Fibroblast of pulmonary artery (primary cell): ENCODE measurements at regions not wholly inside any gene's neighbourhood (a gene's known extent, or its start where the extent isn't known, plus 50 kb on each side); places are given as distances from the start of the nearest gene placed in this dataset.

Source experiments
- DNase-seq: peaks from one replicate; pipeline ENCODE4 v3.0.0-alpha.2; 2010; ENCODE audit warnings: low read depth
- H3K4me3 ChIP-seq: replicated peaks from 2 replicates; pipeline ENCODE4 v1.5.1; 2011; ENCODE audit warnings: low read depth, mild to moderate bottlenecking, control low read depth, low read length, moderate library complexity
- CTCF ChIP-seq: IDR thresholded peaks from 2 replicates; pipeline ENCODE4 v1.5.1; 2011; ENCODE audit warnings: mild to moderate bottlenecking, control low read depth, low read length, inconsistent platforms; ENCODE audit errors: missing control alignments

- TF ChIP-seq CTCF = no peak
- DNase-seq = no peak
- H3K4me3 ChIP-seq = no peak overlapping the region
Measured at GRCh38 chr5:103620851-103621547, 58.4 kb upstream of the NUDT12 start.

GRCh38 chr5:103617913-103618312 lies 55.3 kb upstream of the NUDT12 start:
- TF ChIP-seq CTCF = no peak
- DNase-seq = no peak

GRCh38 chr5:103617090-103617489 lies 54.5 kb upstream of the NUDT12 start:
- H3K4me3 ChIP-seq = no peak overlapping the region
- no peak for TF ChIP-seq CTCF
- no peak for DNase-seq

More at GRCh38 chr5:103617913-103618312, 55.3 kb upstream of the NUDT12 start:
- H3K4me3 ChIP-seq = no peak overlapping the region

- TF ChIP-seq CTCF = no peak
Measured at GRCh38 chr5:103612545-103612944, 50.0 kb upstream of the NUDT12 start.

More at GRCh38 chr5:103612545-103612944, 50.0 kb upstream of the NUDT12 start:
- no peak for DNase-seq
- H3K4me3 ChIP-seq = no peak overlapping the region
